C4-2B (cell line): ENCODE measurements at regions not wholly inside any gene's neighbourhood (a gene's known extent, or its start where the extent isn't known, plus 50 kb on each side); places are given as distances from the start of the nearest gene placed in this dataset.

Source experiments
- ZFX ChIP-seq: fragments of 450-650 bp; IDR thresholded peaks from 2 replicates; pipeline ENCODE4 v1.6.1; 2017
- TF ChIP-seq, protein P1 (sequence below): fragments of 450-650 bp; conservative IDR thresholded peaks from 2 replicates; pipeline ENCODE4 v1.5.1; 2017; ENCODE audit warnings: mild to moderate bottlenecking

DNA sequence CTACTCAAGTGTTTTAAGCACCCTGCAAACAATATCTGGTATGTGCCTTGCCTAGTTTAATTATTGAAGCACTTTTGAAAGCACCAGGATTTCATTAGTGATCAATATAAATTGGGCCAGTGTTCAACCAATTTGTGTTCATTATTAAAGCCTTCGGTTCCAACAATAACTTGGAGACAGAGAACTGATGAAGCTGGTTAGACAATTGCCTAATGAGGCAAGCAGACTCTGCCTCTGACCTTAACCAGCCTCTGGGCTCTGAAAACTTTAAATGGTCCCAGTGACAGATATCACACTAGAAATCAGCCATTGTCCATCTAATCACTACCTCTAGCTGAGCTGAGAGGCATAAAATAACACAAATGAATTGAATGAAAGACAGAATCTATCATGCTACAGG lies 139.9 kb upstream of the CNTN6 start:
- TF ChIP-seq, protein P1, sequence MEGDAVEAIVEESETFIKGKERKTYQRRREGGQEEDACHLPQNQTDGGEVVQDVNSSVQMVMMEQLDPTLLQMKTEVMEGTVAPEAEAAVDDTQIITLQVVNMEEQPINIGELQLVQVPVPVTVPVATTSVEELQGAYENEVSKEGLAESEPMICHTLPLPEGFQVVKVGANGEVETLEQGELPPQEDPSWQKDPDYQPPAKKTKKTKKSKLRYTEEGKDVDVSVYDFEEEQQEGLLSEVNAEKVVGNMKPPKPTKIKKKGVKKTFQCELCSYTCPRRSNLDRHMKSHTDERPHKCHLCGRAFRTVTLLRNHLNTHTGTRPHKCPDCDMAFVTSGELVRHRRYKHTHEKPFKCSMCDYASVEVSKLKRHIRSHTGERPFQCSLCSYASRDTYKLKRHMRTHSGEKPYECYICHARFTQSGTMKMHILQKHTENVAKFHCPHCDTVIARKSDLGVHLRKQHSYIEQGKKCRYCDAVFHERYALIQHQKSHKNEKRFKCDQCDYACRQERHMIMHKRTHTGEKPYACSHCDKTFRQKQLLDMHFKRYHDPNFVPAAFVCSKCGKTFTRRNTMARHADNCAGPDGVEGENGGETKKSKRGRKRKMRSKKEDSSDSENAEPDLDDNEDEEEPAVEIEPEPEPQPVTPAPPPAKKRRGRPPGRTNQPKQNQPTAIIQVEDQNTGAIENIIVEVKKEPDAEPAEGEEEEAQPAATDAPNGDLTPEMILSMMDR, result no peak
- no peak for TF ChIP-seq ZFX
